Panc1 (cell line): ENCODE measurements at regions not wholly inside any gene's neighbourhood (a gene's known extent, or its start where the extent isn't known, plus 50 kb on each side); places are given as distances from the start of the nearest gene placed in this dataset.

ENCODE experiments used
- CTCF ChIP-seq: fragments of 450-650 bp; IDR thresholded peaks from 2 replicates; pipeline ENCODE4 v1.5.1; 2017; ENCODE audit warnings: mild to moderate bottlenecking
- POLR2AphosphoS5 ChIP-seq: IDR thresholded peaks from 2 replicates; pipeline ENCODE4 v1.6.1; 2012; ENCODE audit warnings: mild to moderate bottlenecking, low read depth, low read length, moderate library complexity
- REST ChIP-seq, 2 experiments: IDR thresholded peaks; 2 replicates each; pipeline ENCODE4 v1.6.1; 2011 to 2012; ENCODE audit warnings: low read depth in 2 of 2, control low read depth in 1 of 2, low read length in 1 of 2, mild to moderate bottlenecking in 1 of 2, moderate library complexity in 1 of 2; ENCODE audit not compliant: insufficient read depth in 1 of 2
- TCF7L2 ChIP-seq: IDR thresholded peaks from 2 replicates; pipeline ENCODE4 v1.6.1; 2011; ENCODE audit warnings: mild to moderate bottlenecking, low read depth, low read length, inconsistent platforms

DNA sequence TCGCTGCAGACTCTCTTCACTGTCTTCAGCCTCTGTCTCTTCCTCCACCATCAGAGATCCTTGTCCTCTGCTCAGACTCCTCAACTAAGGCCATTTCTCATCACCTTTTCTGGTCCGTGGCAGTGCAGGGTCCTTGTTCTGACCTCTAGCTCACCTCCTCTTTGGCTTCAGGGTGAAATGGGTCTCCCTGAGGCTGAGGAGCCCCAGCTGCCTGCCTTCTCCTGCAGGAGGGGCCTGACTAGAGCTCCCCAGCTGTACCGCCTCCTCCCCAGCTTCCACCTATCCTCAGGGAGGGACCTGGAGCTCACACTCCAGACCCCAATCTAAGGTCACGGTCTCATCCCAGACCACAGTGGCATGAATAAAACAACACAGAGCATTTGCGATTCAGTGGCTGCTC is 203.0 kb downstream of the TRIM29 start:
- no peak for TF ChIP-seq CTCF
- TF ChIP-seq POLR2AphosphoS5: no peak
- no peak for TF ChIP-seq TCF7L2
- no peak for TF ChIP-seq REST (IDR thresholded peaks at IDR 0.05; ENCODE audit: insufficient read depth in 1 of 2, low read depth in 2 of 2, low read length in 1 of 2)
